Caco-2 (cell line): ENCODE measurements at regions not wholly inside any gene's neighbourhood (a gene's known extent, or its start where the extent isn't known, plus 50 kb on each side); places are given as distances from the start of the nearest gene placed in this dataset.
A peak's percentile ranks its signal among the peaks of the same experiment; 100 is the strongest.

Experiments used
- BruUV-seq: library from RNA; stranded (reverse); fragments of 400-500 nt; replicated peaks from 2 replicates; lab custom pipeline; 2021; lab: Mats Ljungman, UMichigan
- CTCF ChIA-PET: fragments of 300-600 bp; sonication (Branson Sonifier 250); formaldehyde crosslinking; loops from one replicate; lab custom pipeline; 2022; ENCODE audit warnings: antibody characterized with exemption; lab: Charles Lee
- POLR2A ChIA-PET: fragments of 300-600 bp; sonication (Branson Sonifier 250); formaldehyde crosslinking; loops from one replicate; lab custom pipeline; 2022; ENCODE audit warnings: antibody characterized with exemption; lab: Charles Lee
- DNase-seq, 2 experiments: peaks; one replicate each; pipeline versions ENCODE4 v3.0.0 to v3.0.0-alpha.2; 2020 to 2022
- H3K27me3 ChIP-seq: replicated peaks from 2 replicates; pipeline ENCODE4 v1.6.0; 2011; ENCODE audit warnings: low read length; ENCODE audit not compliant: control insufficient read depth, insufficient read depth
- H3K36me3 ChIP-seq: 2 replicates; pipeline ENCODE4 v1.5.1; 2011; ENCODE audit warnings: low read length; ENCODE audit not compliant: control insufficient read depth, insufficient read depth
- H3K4me1 ChIP-seq: fragments of 250-450 bp; sonication (Bioruptor Pico); 2 replicates; pipeline ENCODE4 v1.5.1; 2020; ENCODE audit warnings: mild to moderate bottlenecking
- H3K4me3 ChIP-seq: 2 replicates; pipeline ENCODE4 v1.5.1; 2011; ENCODE audit warnings: low read depth, mild to moderate bottlenecking, control low read depth, low read length
- H3K9me3 ChIP-seq: fragments of 250-450 bp; sonication (Bioruptor Pico); 2 replicates; pipeline ENCODE4 v1.5.1; 2020; ENCODE audit warnings: mild to moderate bottlenecking, moderate library complexity
- H3K27ac Mint-ChIP-seq: one replicate; pipeline ENCODE4 v1.8.0; 2022; ENCODE audit warnings: mixed read lengths; ENCODE audit not compliant: unreplicated experiment
- H3K27me3 Mint-ChIP-seq: one replicate; pipeline ENCODE4 v1.8.0; 2022; ENCODE audit warnings: mixed read lengths; ENCODE audit not compliant: insufficient read depth, unreplicated experiment
- H3K36me3 Mint-ChIP-seq: one replicate; pipeline ENCODE4 v1.8.0; 2022; ENCODE audit warnings: mild to moderate bottlenecking, mixed read lengths; ENCODE audit not compliant: insufficient read depth, unreplicated experiment
- H3K4me1 Mint-ChIP-seq: one replicate; pipeline ENCODE4 v1.8.0; 2022; ENCODE audit warnings: low read depth, mixed read lengths; ENCODE audit not compliant: unreplicated experiment
- H3K4me3 Mint-ChIP-seq: one replicate; pipeline ENCODE4 v1.8.0; 2022; ENCODE audit warnings: mild to moderate bottlenecking, moderate library complexity, mixed read lengths; ENCODE audit not compliant: unreplicated experiment
- H3K9me3 Mint-ChIP-seq: one replicate; pipeline ENCODE4 v1.8.0; 2022; ENCODE audit warnings: mixed read lengths; ENCODE audit not compliant: unreplicated experiment
- CTCF ChIP-seq, 2 experiments: fragments of 200-600 bp in 1 of 2; IDR thresholded peaks; 1 replicate in 1 of 2; 2 replicates in 1 of 2; pipeline versions ENCODE4 v1.5.1 to v1.8.0; 2011 to 2022; ENCODE audit warnings: antibody characterized with exemption in 1 of 2, control low read depth in 1 of 2, inconsistent platforms in 1 of 2, low read depth in 1 of 2, low read length in 1 of 2, mild to moderate bottlenecking in 1 of 2, moderate library complexity in 1 of 2; ENCODE audit not compliant: insufficient read depth in 1 of 2, severe bottlenecking in 1 of 2, unreplicated experiment in 1 of 2
- intact Hi-C: fragments of 100-400 bp; cut with micrococcal nuclease; formaldehyde crosslinking; loops from one replicate; pipeline ENCODE4 v1.10.0; 2022; ENCODE audit not compliant: unreplicated experiment

- Mint-ChIP-seq H3K36me3 (no peaks in the 10 kb centered on the region), H3K27me3 (peaks cover 17% of the 10 kb centered on the region), H3K4me1 (no peaks in the 10 kb centered on the region), H3K27ac (no peak overlapping the region), H3K9me3 (no peaks in the 10 kb centered on the region), H3K4me3 (no peak overlapping the region)
- Histone ChIP-seq H3K4me1 (no peaks in the 10 kb centered on the region), H3K36me3 (no peaks in the 10 kb centered on the region), H3K4me3 (no peak overlapping the region), H3K9me3 (no peaks in the 10 kb centered on the region), H3K27me3 (no peaks in the 10 kb centered on the region; the same call in none of the 2 replicates)
- intact Hi-C loops = no loop called here
- ChIA-PET CTCF (no interaction called here), POLR2A (no interaction called here)
- no peak for TF ChIP-seq CTCF (IDR thresholded peaks at IDR 0.05; ENCODE audit: insufficient read depth in 1 of 2, low read depth in 1 of 2, low read length in 1 of 2, severe bottlenecking in 1 of 2, unreplicated experiment in 1 of 2)
- BruUV-seq = no TSS peak
- DNase-seq = no peak
These were observed 84.5 kb upstream of the PPARA start for GRCh38 chr22:46065691-46066454.

- Mint-ChIP-seq H3K9me3 (no peaks in the 10 kb centered on the region), H3K4me3 (no peak overlapping the region), H3K4me1 (no peaks in the 10 kb centered on the region), H3K27me3 (peaks cover 17% of the 10 kb centered on the region), H3K27ac (no peak overlapping the region), H3K36me3 (no peaks in the 10 kb centered on the region)
- no peaks in the 10 kb centered on the region for H3K9me3 ChIP-seq
- ChIA-PET CTCF (no interaction called here), POLR2A (no interaction called here)
- no peaks in the 10 kb centered on the region for H3K36me3 ChIP-seq
- no peaks in the 10 kb centered on the region for H3K4me1 ChIP-seq
- H3K27me3 ChIP-seq = no peaks in the 10 kb centered on the region; the same call in none of the 2 replicates
- DNase-seq = peak in 1 of 2 experiments; percentile 5
- no TSS peak for BruUV-seq
- H3K4me3 ChIP-seq = no peak overlapping the region
- TF ChIP-seq CTCF (IDR thresholded peaks at IDR 0.05; ENCODE audit: insufficient read depth in 1 of 2, low read depth in 1 of 2, low read length in 1 of 2, severe bottlenecking in 1 of 2, unreplicated experiment in 1 of 2) = no peak
- intact Hi-C loops = no loop called here
These were observed 83.6 kb upstream of the PPARA start for GRCh38 chr22:46066691-46067090.

- no peak overlapping the region for H3K27ac Mint-ChIP-seq
- H3K4me1 Mint-ChIP-seq = no peaks in the 10 kb centered on the region
- no peak for TF ChIP-seq CTCF (IDR thresholded peaks at IDR 0.05; ENCODE audit: insufficient read depth in 1 of 2, low read depth in 1 of 2, low read length in 1 of 2, severe bottlenecking in 1 of 2, unreplicated experiment in 1 of 2)
- POLR2A ChIA-PET = no interaction called here
- Histone ChIP-seq H3K9me3 (no peaks in the 10 kb centered on the region), H3K36me3 (no peaks in the 10 kb centered on the region), H3K27me3 (no peaks in the 10 kb centered on the region; the same call in none of the 2 replicates), H3K4me3 (no peak overlapping the region), H3K4me1 (peaks cover 4% of the 10 kb centered on the region; the same call in 1 of the 2 replicates)
- no peaks in the 10 kb centered on the region for H3K9me3 Mint-ChIP-seq
- DNase-seq = peak in 1 of 2 experiments; percentile 4
- H3K27me3 Mint-ChIP-seq = peaks cover 17% of the 10 kb centered on the region
- CTCF ChIA-PET = no interaction called here
- intact Hi-C loops = no loop called here
- no peaks in the 10 kb centered on the region for H3K36me3 Mint-ChIP-seq
- BruUV-seq = no TSS peak
- H3K4me3 Mint-ChIP-seq = no peak overlapping the region
These were observed 82.9 kb upstream of the PPARA start for GRCh38 chr22:46067159-46068111.
